Mucosa of gallbladder (tissue), 1 donor: ENCODE measurements at regions not wholly inside any gene's neighbourhood (a gene's known extent, or its start where the extent isn't known, plus 50 kb on each side); places are given as distances from the start of the nearest gene placed in this dataset.

Source experiments
- DNase-seq: peaks from one replicate; pipeline ENCODE4 v3.0.0-alpha.2; 2020; ENCODE audit warnings: low spot score
- donor health status: DM: no; HTN: no; CAD: no.

GRCh38 chr10:30531751-30532530, 97.6 kb downstream of the LYZL2 start:
- DNase-seq, result no peak

DNA sequence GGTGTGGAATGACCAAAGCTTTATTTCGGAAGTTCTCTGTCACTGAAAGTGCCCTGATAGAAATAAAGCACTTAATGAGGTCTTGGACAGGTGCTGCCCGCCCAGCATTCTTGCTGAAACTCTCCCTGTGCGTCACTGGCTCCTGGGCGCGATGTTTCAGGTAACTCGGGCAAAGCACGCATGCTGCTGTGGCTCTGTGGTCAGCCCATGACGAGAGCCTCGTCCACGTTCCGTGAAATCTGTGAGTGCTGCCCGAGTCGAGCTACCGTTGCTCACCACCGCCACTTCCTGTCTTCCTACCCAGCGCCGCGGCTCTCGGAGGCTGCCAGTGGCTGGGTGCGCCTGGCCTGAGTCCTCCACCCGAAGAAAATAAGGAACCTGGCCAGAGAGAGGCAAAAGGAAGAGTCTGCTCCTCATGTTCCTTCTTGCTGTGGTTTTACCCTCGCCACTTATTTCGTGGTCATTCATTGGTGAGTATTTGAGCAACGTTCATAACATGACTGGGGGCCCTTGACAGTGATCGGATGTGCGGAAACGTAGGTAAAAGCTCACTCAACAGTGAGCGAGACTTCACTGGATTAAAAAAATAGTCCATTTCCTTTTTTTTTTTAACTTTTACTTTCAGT, 95.5 kb downstream of the MAP3K8 start:
- peak; percentile 73 for DNase-seq

DNA sequence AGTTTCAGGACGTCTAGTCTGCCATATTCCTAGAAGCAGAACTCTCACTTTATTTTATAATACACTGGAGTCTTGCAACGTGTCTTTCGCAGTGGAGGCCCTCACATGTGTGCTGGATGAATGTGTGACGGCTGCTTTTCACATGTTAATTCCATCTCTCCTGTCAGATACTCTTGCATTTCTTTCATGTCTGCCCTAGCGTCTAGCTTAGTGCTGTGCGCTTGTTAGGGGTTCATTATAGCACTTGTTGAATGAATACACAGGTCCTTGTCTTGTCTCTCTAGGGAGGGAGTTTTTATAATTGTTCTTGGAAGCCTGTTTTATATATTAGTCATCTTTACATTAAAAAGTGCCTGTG, 94.4 kb downstream of the MAP3K8 start:
- no peak for DNase-seq

- peak; percentile 57 for DNase-seq
Measured at GRCh38 chr10:30527623-30528428, 93.8 kb downstream of the MAP3K8 start.

GRCh38 chr10:30522661-30523078, 88.7 kb downstream of the MAP3K8 start:
- DNase-seq, result peak; percentile 68

DNA sequence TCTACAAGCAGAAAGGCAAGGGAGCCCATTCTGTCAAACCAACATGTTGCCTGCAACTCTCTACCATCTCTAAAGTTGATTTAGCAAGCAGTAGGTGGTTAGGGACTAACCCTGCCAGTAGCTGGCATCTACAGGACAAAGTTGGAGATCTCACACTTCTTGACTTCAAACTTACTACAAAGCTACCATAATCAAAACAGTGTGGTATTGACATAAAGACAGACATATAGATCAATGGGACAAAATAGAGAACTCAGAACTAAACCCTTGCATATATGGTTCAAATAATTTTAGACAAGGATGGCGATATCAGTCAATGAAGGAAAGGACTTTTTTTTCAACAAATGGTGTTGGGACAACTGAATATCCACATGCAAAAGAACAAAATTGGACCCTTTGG, 84.9 kb downstream of the MAP3K8 start:
- DNase-seq, result no peak
